ENCODE measurements at regions not wholly inside any gene's neighbourhood (a gene's known extent, or its start where the extent isn't known, plus 50 kb on each side); places are given as distances from the start of the nearest gene placed in this dataset.

GRCh38 chr1:234898455-234899033, 230.1 kb downstream of the TOMM20 start:
- no peak for TF ChIP-seq CTCF (IDR thresholded peaks at IDR 0.05; ENCODE audit: low read length, missing control alignments)
- DNase-seq (ENCODE audit: low read depth) = no peak
- no peak overlapping the region for H3K4me3 ChIP-seq (replicated peaks; ENCODE audit: low read depth, low read length)

- no peak overlapping the region for H3K4me3 ChIP-seq (replicated peaks; ENCODE audit: low read depth, low read length)
- TF ChIP-seq CTCF (IDR thresholded peaks at IDR 0.05; ENCODE audit: low read length, missing control alignments) = no peak
- DNase-seq (ENCODE audit: low read depth) = no peak
Measured at GRCh38 chr1:234897754-234898454, 230.7 kb downstream of the TOMM20 start.

GRCh38 chr1:234897390-234897749, 231.3 kb downstream of the TOMM20 start:
- TF ChIP-seq CTCF (IDR thresholded peaks at IDR 0.05; ENCODE audit: low read length, missing control alignments) = no peak

GRCh38 chr1:234896477-234897389, 231.9 kb downstream of the TOMM20 start:
- no peak overlapping the region for H3K4me3 ChIP-seq (replicated peaks; ENCODE audit: low read depth, low read length)
- no peak for TF ChIP-seq CTCF (IDR thresholded peaks at IDR 0.05; ENCODE audit: low read length, missing control alignments)
- DNase-seq (ENCODE audit: low read depth) = no peak

More at GRCh38 chr1:234897390-234897749, 231.3 kb downstream of the TOMM20 start:
- DNase-seq (ENCODE audit: low read depth) = no peak
- no peak overlapping the region for H3K4me3 ChIP-seq (replicated peaks; ENCODE audit: low read depth, low read length)

GRCh38 chr1:234893725-234894630, 234.7 kb downstream of the TOMM20 start:
- no peak for TF ChIP-seq CTCF (IDR thresholded peaks at IDR 0.05; ENCODE audit: low read length, missing control alignments)
- DNase-seq (ENCODE audit: low read depth) = peak; percentile 58
- no peak overlapping the region for H3K4me3 ChIP-seq (replicated peaks; ENCODE audit: low read depth, low read length)

- no peak overlapping the region for H3K4me3 ChIP-seq (replicated peaks; ENCODE audit: low read depth, low read length)
- no peak for TF ChIP-seq CTCF (IDR thresholded peaks at IDR 0.05; ENCODE audit: low read length, missing control alignments)
- DNase-seq (ENCODE audit: low read depth) = no peak
Measured at GRCh38 chr1:234893359-234893724, 235.3 kb downstream of the TOMM20 start.
